GM21717 (cell line): ENCODE measurements at regions not wholly inside any gene's neighbourhood (a gene's known extent, or its start where the extent isn't known, plus 50 kb on each side); places are given as distances from the start of the nearest gene placed in this dataset.

Experiments
- ATAC-seq: cut with Tn5 transposase; IDR thresholded peaks from one replicate; pipeline ENCODE4 v1.9.1; 2021; ENCODE audit warnings: mild to moderate bottlenecking, moderate library complexity; ENCODE audit not compliant: unreplicated experiment

GRCh38 chr7:25828468-25828867 lies 323.5 kb upstream of the NFE2L3 start:
- no peak for ATAC-seq

DNA sequence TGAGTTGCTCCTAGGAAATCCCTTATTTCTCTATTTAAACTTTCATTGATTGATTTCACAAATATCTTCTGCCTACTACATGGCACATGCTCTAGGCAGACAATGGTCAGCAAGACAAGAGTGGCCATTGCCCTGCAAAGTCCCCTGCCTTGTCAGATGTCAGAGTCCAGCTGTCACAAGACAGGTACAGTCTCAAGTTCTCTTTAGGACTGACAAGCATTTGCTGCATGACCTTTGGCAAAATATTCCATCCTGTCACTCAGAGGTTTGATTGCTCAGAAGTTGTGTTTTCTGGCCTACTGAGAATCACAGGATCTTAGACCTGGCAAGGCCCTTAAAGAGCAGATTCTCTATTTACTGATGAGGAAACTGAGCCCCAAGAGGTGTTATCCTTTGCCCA lies 322.3 kb upstream of the NFE2L3 start:
- ATAC-seq = no peak

DNA sequence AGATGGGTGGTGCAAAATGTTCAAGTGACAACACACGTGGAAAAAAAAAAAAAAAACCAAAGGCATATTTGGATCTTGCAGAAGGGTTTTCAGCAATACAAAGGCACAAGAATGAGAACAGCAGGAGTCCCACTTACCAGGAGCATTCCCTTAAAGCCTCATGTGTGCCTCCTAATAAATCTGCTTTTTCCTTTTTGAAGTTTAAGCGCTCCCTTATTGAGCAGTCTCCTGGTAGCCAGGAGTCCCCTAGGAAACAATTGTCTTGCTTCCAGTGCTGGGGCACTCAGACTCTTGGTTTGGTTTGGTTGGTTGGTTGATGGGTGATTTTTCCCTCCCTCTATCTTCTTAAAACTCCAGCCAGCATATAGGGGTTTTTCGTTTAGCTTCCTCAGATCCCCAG lies 321.8 kb upstream of the NFE2L3 start:
- no peak for ATAC-seq

DNA sequence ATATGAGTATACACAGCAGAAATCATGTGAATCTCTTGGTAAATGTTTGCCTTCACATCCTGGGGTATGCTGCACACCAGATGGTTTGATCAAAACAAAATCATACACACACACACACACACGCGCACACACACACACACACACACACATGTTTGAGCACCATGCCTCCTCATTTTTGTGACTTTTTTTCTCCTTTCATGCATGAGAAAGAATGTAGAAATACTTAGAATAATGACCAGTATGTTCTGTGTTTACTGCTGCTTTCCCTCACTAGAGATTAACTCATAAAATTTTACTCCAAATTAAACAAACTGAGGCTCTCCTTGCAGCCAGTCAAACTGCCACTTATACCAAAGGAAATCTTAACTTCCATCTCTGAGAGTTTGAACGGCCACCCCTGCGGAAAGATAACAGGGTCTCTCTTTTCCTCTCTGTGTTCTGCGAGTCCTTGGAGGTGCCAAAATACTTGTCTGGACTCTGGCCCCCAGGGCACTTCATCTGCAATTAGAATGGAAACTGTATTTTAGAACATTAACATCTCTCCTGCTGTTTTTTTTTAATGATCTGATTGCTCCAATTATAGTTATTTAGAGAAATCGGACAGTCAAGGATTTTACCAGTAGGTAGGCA lies 320.8 kb upstream of the NFE2L3 start:
- ATAC-seq = no peak

DNA sequence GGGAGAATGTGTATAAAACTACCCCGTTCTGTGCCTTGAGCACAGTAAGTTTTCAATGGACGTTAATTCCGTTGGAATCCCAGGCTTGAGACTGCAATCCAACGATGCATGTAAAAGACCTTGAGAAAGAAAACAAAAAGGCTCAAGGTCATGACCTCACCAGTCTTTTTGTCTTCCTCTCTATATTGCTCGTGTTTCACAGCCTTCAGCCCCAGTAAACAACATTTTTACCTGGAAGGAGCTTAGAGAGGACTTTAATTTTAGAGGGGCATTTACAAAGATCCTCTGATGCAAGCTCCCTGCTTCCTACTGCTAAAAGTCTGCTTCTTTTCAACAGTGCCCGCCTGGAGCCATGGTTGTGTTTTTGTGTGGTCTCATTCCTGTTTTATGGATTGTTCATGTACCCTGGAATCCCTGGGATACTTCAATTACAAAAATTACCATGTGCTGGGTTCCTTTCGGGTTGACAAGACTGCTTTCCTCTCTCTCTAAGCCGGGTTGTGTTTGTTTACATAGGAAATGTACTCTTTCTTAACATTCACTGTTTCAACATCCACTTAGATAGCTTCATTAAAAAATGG lies 320.1 kb upstream of the NFE2L3 start:
- ATAC-seq = no peak

GRCh38 chr7:25832456-25832855 lies 319.5 kb upstream of the NFE2L3 start:
- ATAC-seq = no peak

DNA sequence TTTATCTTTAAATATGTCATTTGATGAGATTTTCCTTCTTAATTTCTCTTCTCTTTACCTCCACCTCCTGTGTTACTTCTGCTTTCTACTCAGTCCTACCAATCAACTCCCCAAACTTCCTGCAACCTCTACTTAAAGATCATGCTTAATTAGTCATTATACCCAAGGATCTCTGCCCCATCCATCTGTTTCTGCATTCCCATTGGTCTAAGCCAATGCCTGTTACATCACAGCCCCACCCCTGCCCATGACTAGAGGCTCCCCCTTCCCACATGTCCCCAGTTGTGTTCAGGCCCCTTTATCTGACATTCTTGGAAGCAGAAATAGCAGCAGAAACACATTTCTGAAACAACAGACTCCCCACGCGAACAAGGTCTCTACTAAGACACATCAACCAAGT lies 319.1 kb upstream of the NFE2L3 start:
- no peak for ATAC-seq

DNA sequence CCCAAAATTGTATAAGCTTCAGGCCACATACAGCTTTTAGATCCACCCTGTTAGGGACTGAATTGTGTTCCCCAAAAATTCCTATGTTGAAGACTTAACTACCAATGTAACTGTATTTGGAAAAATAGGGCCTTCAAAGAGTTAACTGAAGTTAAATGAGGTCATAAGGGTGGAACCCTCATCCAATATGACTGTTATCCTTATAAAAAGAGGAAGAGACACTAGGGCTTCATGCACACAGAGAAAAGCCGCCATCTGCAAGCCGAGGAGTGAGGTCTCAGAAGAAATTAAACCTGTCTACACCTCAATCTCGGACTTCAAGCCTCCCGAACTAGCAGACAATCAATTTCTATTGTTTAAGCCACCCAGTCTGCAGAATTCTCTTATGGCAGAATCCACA lies 317.9 kb upstream of the NFE2L3 start:
- no peak for ATAC-seq

DNA sequence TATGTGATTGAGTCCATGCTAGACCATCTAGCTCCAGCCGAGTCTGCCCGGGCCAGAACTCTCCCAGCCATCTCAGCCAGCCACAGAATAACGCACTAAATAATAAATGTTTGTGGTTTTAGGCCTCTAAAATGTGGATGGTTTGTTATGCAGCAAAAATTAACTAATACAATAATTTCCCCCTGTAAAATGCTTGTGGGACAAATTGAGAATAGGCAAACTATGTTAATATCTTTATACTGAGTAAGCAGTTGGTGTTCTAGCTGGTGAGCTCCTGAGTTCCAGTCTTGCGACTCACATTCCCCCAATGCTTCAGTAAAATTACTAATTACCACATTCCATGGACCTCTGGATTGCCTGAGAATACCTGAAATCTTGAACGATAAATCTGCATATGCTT lies 316.8 kb upstream of the NFE2L3 start:
- ATAC-seq = no peak

- no peak for ATAC-seq
Observed at GRCh38 chr7:25839084-25839769, 312.8 kb upstream of the NFE2L3 start.

DNA sequence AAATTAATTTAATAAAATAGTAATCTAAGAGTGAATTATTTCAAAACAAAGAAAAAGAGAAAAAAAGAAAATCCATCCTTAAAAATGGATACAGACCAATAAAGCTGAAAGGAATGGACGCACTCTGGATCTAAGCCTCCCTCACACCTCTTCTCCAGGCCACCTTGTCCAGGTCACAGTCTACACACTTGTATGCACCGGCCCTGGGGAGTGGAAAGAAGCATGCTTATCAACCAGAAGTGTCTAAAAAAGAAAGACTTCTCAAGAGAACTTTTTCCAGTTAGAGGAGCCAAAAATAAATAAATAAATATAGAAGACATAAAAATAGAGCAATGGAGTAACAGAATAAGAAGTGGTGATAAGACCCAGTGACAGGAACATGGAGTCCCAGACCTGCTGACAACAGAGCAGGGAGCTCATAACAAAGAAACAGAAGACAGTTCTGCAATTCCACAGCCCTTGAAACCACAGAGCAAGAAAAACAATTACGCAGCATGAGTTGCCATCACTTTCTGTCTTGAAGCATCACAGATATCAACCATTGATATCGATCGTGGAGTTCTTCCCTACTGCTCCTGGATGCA lies 311.7 kb upstream of the NFE2L3 start:
- no peak for ATAC-seq

GRCh38 chr7:25841575-25841974 lies 310.4 kb upstream of the NFE2L3 start:
- no peak for ATAC-seq

DNA sequence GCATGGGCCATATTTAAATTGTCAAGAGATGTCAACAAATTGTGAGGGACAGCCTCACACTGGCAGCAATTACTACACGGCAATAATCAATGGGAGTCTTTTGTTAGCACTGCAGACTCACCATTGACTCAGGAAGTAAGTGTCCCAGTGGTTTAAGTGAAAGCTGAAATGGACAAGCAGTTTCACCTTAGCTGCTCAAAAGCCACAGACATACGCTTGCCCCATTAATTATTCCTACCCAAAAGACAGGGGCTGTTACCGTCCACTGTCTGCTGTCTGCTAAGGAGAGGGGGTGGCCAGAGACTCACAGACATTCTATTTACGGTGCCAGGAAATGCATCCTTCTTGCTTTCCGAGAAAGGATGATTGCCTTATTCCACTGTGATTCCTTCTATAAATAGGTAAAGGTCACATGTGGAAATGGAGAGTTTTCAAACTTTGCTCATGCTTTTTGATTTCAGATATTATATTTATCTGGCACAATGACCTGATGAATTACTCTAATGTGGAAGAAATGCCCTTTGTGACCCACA lies 309.7 kb upstream of the NFE2L3 start:
- no peak for ATAC-seq

- no peak for ATAC-seq
Observed at GRCh38 chr7:25843467-25843866, 308.5 kb upstream of the NFE2L3 start.

DNA sequence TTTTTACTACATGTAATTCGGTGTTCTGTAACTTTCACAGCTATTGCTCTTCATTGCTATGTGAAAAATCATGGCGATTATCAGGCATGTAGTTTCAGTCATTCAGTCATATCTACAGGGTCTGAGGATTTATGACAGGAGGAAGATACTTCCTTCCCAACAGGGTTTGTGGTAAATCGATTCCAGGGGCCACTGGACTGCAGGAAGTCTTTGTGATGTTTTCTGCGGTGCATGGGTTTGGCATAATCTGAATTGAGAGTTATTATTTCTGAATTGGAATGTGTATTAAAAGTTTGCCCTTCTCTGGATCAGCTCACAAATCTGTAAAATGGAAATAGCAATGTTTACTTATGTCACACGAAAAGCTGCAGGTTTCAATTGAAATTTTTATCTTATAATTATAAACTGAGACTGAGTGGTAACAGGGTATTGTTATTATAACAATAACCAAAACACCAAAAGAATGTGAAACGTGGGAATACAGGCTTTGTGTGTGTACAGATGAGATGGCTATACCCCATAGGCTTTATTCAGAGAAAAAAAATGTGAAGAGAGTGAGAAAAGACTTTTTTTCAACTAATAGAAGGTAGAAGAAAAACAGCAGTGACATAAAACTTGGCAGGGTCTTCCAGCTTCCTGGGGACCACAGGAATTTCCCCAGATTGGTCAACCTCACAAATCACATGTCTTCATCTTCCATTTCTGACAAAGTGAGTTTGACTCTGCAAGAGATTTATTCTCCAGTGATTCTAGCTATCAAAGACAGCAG lies 307.7 kb upstream of the NFE2L3 start:
- no peak for ATAC-seq

DNA sequence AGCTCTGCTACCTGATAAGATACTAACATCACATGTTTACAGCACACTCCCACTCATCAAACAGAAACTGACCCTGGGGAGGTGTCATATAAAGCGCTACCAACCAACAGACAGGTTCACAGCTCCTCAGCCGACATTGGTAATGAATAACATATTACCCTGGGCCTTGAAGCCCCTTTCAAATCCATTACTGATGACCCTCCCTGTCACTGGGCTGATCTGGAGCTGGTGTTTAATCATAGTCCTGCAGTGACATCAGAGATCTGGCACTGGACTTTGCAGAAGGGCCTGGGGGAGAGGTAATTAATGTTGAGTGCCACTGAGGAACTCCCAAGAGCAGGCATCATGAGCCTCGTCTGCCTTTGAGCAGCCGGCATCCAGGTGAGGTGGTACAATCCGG lies 306.5 kb upstream of the NFE2L3 start:
- no peak for ATAC-seq

GRCh38 chr7:25846722-25847121 lies 305.3 kb upstream of the NFE2L3 start:
- no peak for ATAC-seq

DNA sequence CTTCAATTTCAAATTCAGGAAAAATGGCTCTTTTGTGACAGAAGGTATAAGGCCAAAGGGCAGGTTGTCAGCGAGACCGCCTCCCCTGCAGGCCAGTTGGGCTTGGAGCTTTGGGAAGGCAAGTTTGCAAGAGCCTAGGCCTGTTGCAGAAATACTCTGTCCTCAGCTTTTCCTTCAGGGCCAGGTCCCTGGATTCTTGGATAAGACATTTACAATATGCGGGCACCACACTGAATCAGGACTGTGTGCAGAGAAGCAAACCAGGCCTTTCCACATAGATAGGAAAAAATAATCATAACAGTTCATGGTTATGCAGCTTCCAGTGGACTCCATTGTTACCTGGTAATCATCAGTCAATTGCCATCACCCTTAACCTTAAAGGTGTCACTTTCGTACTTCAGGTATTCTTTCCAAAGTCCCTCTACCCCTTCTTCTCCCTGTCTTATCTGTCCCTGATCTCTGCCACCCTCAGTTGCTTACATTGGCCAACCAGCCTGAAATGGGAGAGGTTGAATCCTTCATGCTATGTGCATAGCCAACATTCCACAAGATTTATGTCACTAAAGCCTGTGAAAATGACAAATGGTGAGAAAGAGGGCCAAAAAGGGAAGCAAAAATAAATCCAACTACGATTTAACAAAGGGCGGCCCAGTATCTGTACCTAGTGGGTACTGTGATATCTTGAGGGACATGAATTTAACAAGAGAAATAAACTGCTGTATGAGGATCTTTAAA lies 304.5 kb upstream of the NFE2L3 start:
- ATAC-seq = no peak

DNA sequence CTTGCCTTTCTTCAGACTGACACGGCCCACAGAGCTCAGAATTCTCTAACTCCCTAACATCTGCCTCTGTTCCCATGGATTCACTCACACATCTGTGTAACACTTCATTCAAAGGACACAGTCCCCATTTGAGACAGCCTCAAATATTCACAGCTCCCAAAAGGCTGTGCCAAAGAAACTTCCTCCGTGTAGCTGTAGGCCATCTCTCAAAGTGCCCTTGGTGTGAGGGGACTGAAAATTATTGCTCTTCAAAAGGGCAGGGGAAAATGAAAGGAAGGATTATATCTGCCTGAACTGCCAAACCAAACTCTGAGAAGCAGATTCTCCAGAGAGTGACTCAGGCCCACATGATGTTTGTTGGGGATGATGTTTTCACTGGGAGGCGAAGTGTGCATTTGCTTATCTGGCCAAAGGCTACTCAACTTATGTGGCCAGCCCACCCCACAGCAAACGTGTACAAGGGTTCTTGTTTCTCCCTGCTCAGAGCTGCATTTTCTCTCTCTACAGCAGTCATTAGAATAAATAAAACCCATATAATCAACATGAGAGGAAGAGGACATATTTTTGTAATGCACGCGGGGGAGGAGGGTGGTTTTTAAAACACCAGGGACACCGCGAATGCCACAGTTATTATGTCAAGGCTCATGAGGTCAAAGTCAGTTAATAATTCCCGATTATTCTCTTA lies 302.4 kb upstream of the NFE2L3 start:
- ATAC-seq = no peak

DNA sequence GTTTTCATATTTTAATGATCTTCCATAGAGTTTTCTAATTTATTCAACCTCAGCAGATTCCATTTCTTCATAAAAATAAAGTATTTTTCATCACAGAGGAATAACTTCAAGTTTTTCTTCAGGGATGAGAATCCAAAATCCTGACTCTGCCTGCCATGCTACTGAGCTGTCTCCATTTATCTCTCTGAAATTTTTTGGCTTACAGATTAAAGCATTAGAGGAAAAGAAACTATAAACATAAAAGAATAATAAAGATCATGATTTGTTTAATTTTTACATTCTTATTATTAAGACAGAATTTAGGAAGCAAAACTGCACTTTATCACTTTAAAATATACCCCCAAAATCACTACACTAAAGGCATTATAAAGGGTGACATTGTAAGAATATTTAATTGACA lies 301.8 kb upstream of the NFE2L3 start:
- no peak for ATAC-seq
